OCI-LY7 (cell line): ENCODE measurements at regions not wholly inside any gene's neighbourhood (a gene's known extent, or its start where the extent isn't known, plus 50 kb on each side); places are given as distances from the start of the nearest gene placed in this dataset.

Experiments
- CTCF ChIP-seq: fragments of 200-600 bp; sonication (generic); conservative IDR thresholded peaks from 2 replicates; pipeline ENCODE4 v1.5.1; 2014; ENCODE audit warnings: mild to moderate bottlenecking, antibody characterized with exemption, low read length, moderate library complexity, mixed read lengths
- EZH2phosphoT487 ChIP-seq: fragments of 200-600 bp; sonication (generic); IDR thresholded peaks from 2 replicates; pipeline ENCODE4 v1.6.1; 2018; ENCODE audit warnings: low read depth, borderline replicate concordance, mild to moderate bottlenecking, mixed run types, antibody characterized with exemption, low read length, moderate library complexity, mixed read lengths

- no peak for TF ChIP-seq CTCF
- TF ChIP-seq EZH2phosphoT487: no peak
Measured at GRCh38 chr3:115409596-115409995, 213.7 kb upstream of the GAP43 start.
